Activated T-cell treated with anti-CD3 and anti-CD28 coated beads for 4 hours (primary cell): ENCODE measurements at regions not wholly inside any gene's neighbourhood (a gene's known extent, or its start where the extent isn't known, plus 50 kb on each side); places are given as distances from the start of the nearest gene placed in this dataset.

Experiments
- DNase-seq: peaks from one replicate; pipeline ENCODE4 v3.0.0-alpha.2; 2020

- no peak for DNase-seq
Measured at GRCh38 chr14:48973151-48973550, 613.0 kb downstream of the RPS29 start.

GRCh38 chr14:48970943-48971342 lies 615.2 kb downstream of the RPS29 start:
- DNase-seq: no peak

- DNase-seq: no peak
Measured at GRCh38 chr14:48967419-48967818, 618.8 kb downstream of the RPS29 start.

GRCh38 chr14:48963231-48963790 lies 622.9 kb downstream of the RPS29 start:
- no peak for DNase-seq

- no peak for DNase-seq
Measured at GRCh38 chr14:48957486-48957885, 628.7 kb downstream of the RPS29 start.

- DNase-seq: no peak
Measured at GRCh38 chr14:48955857-48956256, 630.3 kb downstream of the RPS29 start.

- DNase-seq: no peak
Measured at GRCh38 chr14:48954446-48954845, 631.7 kb downstream of the RPS29 start.

- DNase-seq: no peak
Measured at GRCh38 chr14:48944809-48945208, 641.4 kb downstream of the RPS29 start.

- DNase-seq: no peak
Measured at GRCh38 chr14:48943913-48944312, 642.3 kb downstream of the RPS29 start.

- no peak for DNase-seq
Measured at GRCh38 chr14:48937541-48938195, 648.5 kb downstream of the RPS29 start.

- no peak for DNase-seq
Measured at GRCh38 chr14:48936849-48937248, 649.3 kb downstream of the RPS29 start.

- no peak for DNase-seq
Measured at GRCh38 chr14:48936362-48936761, 649.8 kb downstream of the RPS29 start.

- DNase-seq: no peak
Measured at GRCh38 chr14:48925184-48925583, 661.0 kb downstream of the RPS29 start.

GRCh38 chr14:48914921-48915320 lies 671.3 kb downstream of the RPS29 start:
- no peak for DNase-seq

GRCh38 chr14:48914382-48914781 lies 671.8 kb downstream of the RPS29 start:
- DNase-seq: no peak

- DNase-seq: no peak
Measured at GRCh38 chr14:48900565-48900964, 685.6 kb downstream of the RPS29 start.

GRCh38 chr14:48890333-48890732 lies 695.8 kb downstream of the RPS29 start:
- no peak for DNase-seq

- no peak for DNase-seq
Measured at GRCh38 chr14:48876806-48877340, 709.3 kb downstream of the RPS29 start.

GRCh38 chr14:48874711-48875110 lies 711.5 kb downstream of the RPS29 start:
- DNase-seq: no peak

- no peak for DNase-seq
Measured at GRCh38 chr14:48857366-48857765, 728.8 kb downstream of the RPS29 start.

GRCh38 chr14:48853159-48853558 lies 733.0 kb downstream of the RPS29 start:
- no peak for DNase-seq

- no peak for DNase-seq
Measured at GRCh38 chr14:48849741-48850322, 736.3 kb downstream of the RPS29 start.

- DNase-seq: no peak
Measured at GRCh38 chr14:48842785-48843184, 743.4 kb downstream of the RPS29 start.

- no peak for DNase-seq
Measured at GRCh38 chr14:48826058-48826457, 760.1 kb downstream of the RPS29 start.
